Aorta (tissue), 5 donors: ENCODE measurements at regions not wholly inside any gene's neighbourhood (a gene's known extent, or its start where the extent isn't known, plus 50 kb on each side); places are given as distances from the start of the nearest gene placed in this dataset.

Experiments
- ATAC-seq: fragments of 200-7000 bp; cut with Tn5 transposase; one replicate; pipeline ENCODE4 v1.9.1; 2022; ENCODE audit warnings: moderate library complexity; ENCODE audit not compliant: low FRiP score
- DNase-seq, 2 donors: peaks; one replicate each; pipeline ENCODE4 v3.0.0-alpha.2; 2020
- H3K27ac ChIP-seq, 2 donors: one replicate each; pipeline ENCODE4 v1.5.1; 2013; ENCODE audit warnings: low read length in 2 of 2, mild to moderate bottlenecking in 2 of 2, moderate library complexity in 2 of 2, control low read depth in 1 of 2, inconsistent platforms in 1 of 2, low read depth in 1 of 2
- H3K27me3 ChIP-seq, 2 donors: one replicate each; pipeline ENCODE4 v1.6.1; 2013; ENCODE audit warnings: control low read depth in 1 of 2, low read length in 1 of 2, mild to moderate bottlenecking in 1 of 2, moderate library complexity in 1 of 2; ENCODE audit not compliant: insufficient read depth in 2 of 2, control insufficient read depth in 1 of 2
- H3K36me3 ChIP-seq, 2 donors: one replicate each; pipeline ENCODE4 v1.6.1; 2013; ENCODE audit warnings: control low read depth in 1 of 2, low read length in 1 of 2, mild to moderate bottlenecking in 1 of 2; ENCODE audit not compliant: insufficient read depth in 2 of 2, control insufficient read depth in 1 of 2
- H3K4me1 ChIP-seq, 2 donors: one replicate each; pipeline ENCODE4 v1.6.1; 2013; ENCODE audit warnings: low read length in 2 of 2, control low read depth in 1 of 2, mild to moderate bottlenecking in 1 of 2, moderate library complexity in 1 of 2; ENCODE audit not compliant: insufficient read depth in 2 of 2, control insufficient read depth in 1 of 2
- H3K4me3 ChIP-seq, 2 donors: one replicate each; pipeline ENCODE4 v1.5.1; 2013; ENCODE audit warnings: low read length in 2 of 2, control low read depth in 1 of 2, mild to moderate bottlenecking in 1 of 2
- H3K9me3 ChIP-seq: one replicate; pipeline ENCODE4 v1.6.1; 2013; ENCODE audit warnings: mild to moderate bottlenecking, low read length; ENCODE audit not compliant: control insufficient read depth
- WGBS, 2 donors: extraction: QIAGEN DNeasy Blood & Tissue Kit; methylation state at CpG; one replicate each; pipeline ENCODE4 v1.1.7; 2013; 5-methylcytosine and 5-hydroxymethylcytosine counted together
- intact Hi-C, 2 donors: fragments of 100-400 bp; cut with DNase I; formaldehyde crosslinking; loops; one replicate each; pipeline versions ENCODE4 v1.14.2 to v1.15.0; 2022
- donor health status: healthy with polysubstance abuse.
- donor health status: Bipolar disorder and iron deficiency.
- donor health status: DM: no; HTN: no; CAD: no.
- donor health status: DM: no; HTN: no; CAD: no.
- donor health status: DM: yes; HTN: yes; CAD: no.

DNA sequence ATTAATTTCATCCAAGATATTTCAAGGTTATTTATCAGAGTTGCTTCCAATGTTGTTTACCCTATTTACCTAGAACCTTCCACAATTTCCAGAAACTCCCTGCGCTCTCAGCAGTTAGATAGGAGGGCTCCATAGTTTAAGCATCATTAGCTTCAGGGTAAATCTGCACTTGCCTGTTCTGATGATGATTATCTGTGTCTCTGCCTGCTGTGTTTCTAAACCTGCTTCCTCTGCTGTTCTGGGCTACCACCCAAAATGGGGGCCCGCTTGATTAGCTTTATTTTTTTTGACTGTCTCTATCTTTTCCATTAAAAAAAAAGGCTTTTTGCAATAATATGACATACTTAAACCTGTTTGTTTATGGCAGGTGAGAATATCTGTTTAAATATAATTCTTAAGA is 472.4 kb downstream of the DIPK2A start:
- Histone ChIP-seq H3K27me3 (no peaks in the 10 kb centered on the region), H3K9me3 (no peaks in the 10 kb centered on the region), H3K36me3 (no peaks in the 10 kb centered on the region), H3K4me1 (no peaks in the 10 kb centered on the region), H3K27ac (no peak overlapping the region), H3K4me3 (no peak overlapping the region)
- intact Hi-C loops, result no loop called here
- DNase-seq (no peak), ATAC-seq (no peak)
- WGBS, 2 donors, result 97% methylated on average over 2 of the region's 2 CpGs

- 93 to 95% methylated on average over 4 of the region's 4 CpGs for WGBS, 2 donors
- ATAC-seq (no peak), DNase-seq (no peak)
- Histone ChIP-seq H3K36me3 (no peaks in the 10 kb centered on the region), H3K27ac (no peak overlapping the region), H3K27me3 (no peaks in the 10 kb centered on the region), H3K9me3 (no peaks in the 10 kb centered on the region), H3K4me1 (no peaks in the 10 kb centered on the region), H3K4me3 (no peak overlapping the region)
- intact Hi-C loops, result no loop called here
These were observed 472.9 kb downstream of the DIPK2A start for GRCh38 chr3:144444546-144444945.

GRCh38 chr3:144455841-144456440 is 484.3 kb downstream of the DIPK2A start:
- H3K4me3 ChIP-seq, result no peak overlapping the region
- WGBS, 2 donors, result 82 to 85% methylated on average over 5 of the region's 5 CpGs
- no peaks in the 10 kb centered on the region for H3K36me3 ChIP-seq
- no peaks in the 10 kb centered on the region for H3K4me1 ChIP-seq
- H3K9me3 ChIP-seq, result no peaks in the 10 kb centered on the region
- no peak for ATAC-seq
- no peak overlapping the region for H3K27ac ChIP-seq
- no peaks in the 10 kb centered on the region for H3K27me3 ChIP-seq
- no peak for DNase-seq
- intact Hi-C loops, result no loop called here

GRCh38 chr3:144457758-144458157 is 486.1 kb downstream of the DIPK2A start:
- ATAC-seq, result no peak
- Histone ChIP-seq H3K27me3 (no peaks in the 10 kb centered on the region), H3K36me3 (no peaks in the 10 kb centered on the region), H3K4me3 (no peak overlapping the region), H3K27ac (no peak overlapping the region), H3K4me1 (no peaks in the 10 kb centered on the region), H3K9me3 (no peaks in the 10 kb centered on the region)
- no peak for DNase-seq
- intact Hi-C loops, result no loop called here

- ATAC-seq (no peak), DNase-seq (no peak)
- Histone ChIP-seq H3K9me3 (no peaks in the 10 kb centered on the region), H3K36me3 (no peaks in the 10 kb centered on the region), H3K27me3 (no peaks in the 10 kb centered on the region), H3K4me3 (no peak overlapping the region), H3K4me1 (no peaks in the 10 kb centered on the region), H3K27ac (no peak overlapping the region)
- intact Hi-C loops, result no loop called here
- WGBS, 2 donors, result 96 to 100% methylated on average over 2 of the region's 2 CpGs
These were observed 486.7 kb downstream of the DIPK2A start for GRCh38 chr3:144458283-144458682.

GRCh38 chr3:144462337-144462736 is 490.7 kb downstream of the DIPK2A start:
- 96 to 100% methylated on average over 1 of the region's 1 CpG for WGBS, 2 donors
- intact Hi-C loops, result no loop called here
- no peaks in the 10 kb centered on the region for H3K27me3 ChIP-seq
- H3K36me3 ChIP-seq, result no peaks in the 10 kb centered on the region
- no peak for DNase-seq
- no peak for ATAC-seq
- no peaks in the 10 kb centered on the region for H3K9me3 ChIP-seq
- no peaks in the 10 kb centered on the region for H3K4me1 ChIP-seq
- H3K27ac ChIP-seq, result no peak overlapping the region
- no peak overlapping the region for H3K4me3 ChIP-seq

DNA sequence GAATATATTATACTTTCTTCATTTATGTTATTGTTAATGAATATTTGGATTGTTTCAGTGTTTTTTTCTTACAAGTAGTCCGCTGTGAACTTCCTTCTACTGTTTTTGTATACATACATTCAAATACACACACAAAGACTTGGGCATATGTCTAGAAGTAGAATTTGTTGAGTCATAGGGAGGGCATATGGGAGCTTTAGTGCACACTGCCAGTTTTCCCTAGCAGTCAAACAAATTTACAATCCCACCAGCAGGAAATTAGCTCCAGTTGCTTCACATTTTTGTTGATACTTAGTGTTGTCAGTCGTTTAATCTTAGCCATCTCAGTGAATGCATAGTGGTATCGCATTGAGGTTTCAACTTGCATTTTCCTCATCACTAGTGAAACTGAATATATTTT is 492.3 kb downstream of the DIPK2A start:
- 88 to 93% methylated on average over 3 of the region's 3 CpGs for WGBS, 2 donors
- no peaks in the 10 kb centered on the region for H3K9me3 ChIP-seq
- DNase-seq (no peak), ATAC-seq (no peak)
- H3K36me3 ChIP-seq, result no peaks in the 10 kb centered on the region
- no peak overlapping the region for H3K27ac ChIP-seq
- H3K27me3 ChIP-seq, result no peaks in the 10 kb centered on the region
- intact Hi-C loops, result no loop called here
- no peak overlapping the region for H3K4me3 ChIP-seq
- H3K4me1 ChIP-seq, result no peaks in the 10 kb centered on the region

- ATAC-seq, result no peak
- no peak for DNase-seq
- intact Hi-C loops, result no loop called here
- no peaks in the 10 kb centered on the region for H3K9me3 ChIP-seq
- no peak overlapping the region for H3K27ac ChIP-seq
- WGBS, 2 donors, result 54 to 61% methylated on average over 1 of the region's 1 CpG
- H3K27me3 ChIP-seq, result no peaks in the 10 kb centered on the region
- H3K36me3 ChIP-seq, result no peaks in the 10 kb centered on the region
- H3K4me1 ChIP-seq, result no peaks in the 10 kb centered on the region
- H3K4me3 ChIP-seq, result no peak overlapping the region
These were observed 494.5 kb downstream of the DIPK2A start for GRCh38 chr3:144466114-144466513.

- Histone ChIP-seq H3K27me3 (no peaks in the 10 kb centered on the region), H3K27ac (no peak overlapping the region), H3K4me3 (no peak overlapping the region), H3K9me3 (no peaks in the 10 kb centered on the region), H3K4me1 (no peaks in the 10 kb centered on the region), H3K36me3 (no peaks in the 10 kb centered on the region)
- DNase-seq (no peak), ATAC-seq (no peak)
- 63 to 93% methylated on average over 2 of the region's 2 CpGs for WGBS, 2 donors
- intact Hi-C loops, result no loop called here
These were observed 494.9 kb downstream of the DIPK2A start for GRCh38 chr3:144466540-144466939.
